Hepatocyte (in vitro differentiated cells): ENCODE measurements at regions not wholly inside any gene's neighbourhood (a gene's known extent, or its start where the extent isn't known, plus 50 kb on each side); places are given as distances from the start of the nearest gene placed in this dataset.

Source experiments
- DNase-seq: peaks from one replicate; pipeline ENCODE4 v3.0.0-alpha.2; 2016; ENCODE audit warnings: low spot score
- H2AFZ ChIP-seq: fragments of 200-600 bp; sonication (generic); 2 replicates; pipeline ENCODE4 v1.6.0; 2016; ENCODE audit warnings: antibody characterized with exemption, mild to moderate bottlenecking
- H3K27ac ChIP-seq: fragments of 200-600 bp; sonication (generic); 2 replicates; pipeline ENCODE4 v1.5.1; 2016; ENCODE audit warnings: mild to moderate bottlenecking
- H3K27me3 ChIP-seq: fragments of 200-600 bp; sonication (generic); 2 replicates; pipeline ENCODE4 v1.6.1; 2016
- H3K36me3 ChIP-seq: fragments of 200-600 bp; sonication (generic); replicated peaks from 2 replicates; pipeline ENCODE4 v1.5.1; 2016; ENCODE audit warnings: low read depth; ENCODE audit not compliant: insufficient read depth
- H3K4me1 ChIP-seq: fragments of 200-600 bp; sonication (generic); 2 replicates; pipeline ENCODE4 v1.5.1; 2016; ENCODE audit warnings: mild to moderate bottlenecking, moderate library complexity; ENCODE audit not compliant: insufficient read depth
- H3K4me2 ChIP-seq: fragments of 200-600 bp; sonication (generic); 2 replicates; pipeline ENCODE4 v1.6.0; 2016
- H3K4me3 ChIP-seq: fragments of 200-600 bp; sonication (generic); 2 replicates; pipeline ENCODE4 v1.5.1; 2016; ENCODE audit warnings: mild to moderate bottlenecking
- H3K79me2 ChIP-seq: fragments of 200-600 bp; sonication (generic); 2 replicates; pipeline ENCODE4 v1.6.0; 2017; ENCODE audit warnings: mild to moderate bottlenecking
- H3K9me2 ChIP-seq: fragments of 200-600 bp; sonication (generic); replicated peaks from 2 replicates; pipeline ENCODE4 v1.6.0; 2017; ENCODE audit warnings: mild to moderate bottlenecking; ENCODE audit not compliant: insufficient read depth
- H3K9me3 ChIP-seq: fragments of 200-600 bp; sonication (generic); 2 replicates; pipeline ENCODE4 v1.5.1; 2016; ENCODE audit warnings: low read depth, mild to moderate bottlenecking
- H4K20me1 ChIP-seq: fragments of 200-600 bp; sonication (generic); 2 replicates; pipeline ENCODE4 v1.6.0; 2016; ENCODE audit warnings: mild to moderate bottlenecking; ENCODE audit not compliant: insufficient read depth, poor library complexity, severe bottlenecking
- EZH2 ChIP-seq: fragments of 200-600 bp; sonication (generic); IDR thresholded peaks from 2 replicates; pipeline ENCODE4 v1.6.1; 2016; ENCODE audit warnings: antibody characterized with exemption, mild to moderate bottlenecking, borderline replicate concordance
- EZH2phosphoT487 ChIP-seq: fragments of 200-600 bp; sonication (generic); IDR thresholded peaks from one replicate; pipeline ENCODE4 v1.6.1; 2018; ENCODE audit warnings: antibody characterized with exemption, mild to moderate bottlenecking, low read depth, moderate library complexity; ENCODE audit not compliant: unreplicated experiment, severe bottlenecking
- WGBS: methylation state at CpG from one replicate; pipeline ENCODE4 v1.1.6; 2016; ENCODE audit warnings: low lambda C conversion rate; ENCODE audit errors: missing lambda C conversion rate; 5-methylcytosine and 5-hydroxymethylcytosine counted together
- TF ChIP-seq, protein P1 (sequence below): fragments of 200-600 bp; sonication (generic); IDR thresholded peaks from 2 replicates; pipeline ENCODE4 v1.5.1; 2016; ENCODE audit warnings: antibody characterized with exemption, mild to moderate bottlenecking; ENCODE audit not compliant: poor library complexity

GRCh38 chr15:36356466-36356865 is 223.0 kb upstream of the CDIN1 start:
- Histone ChIP-seq H3K4me3 (no peak overlapping the region), H3K9me3 (no peaks in the 10 kb centered on the region), H3K36me3 (no peaks in the 10 kb centered on the region), H3K27me3 (no peaks in the 10 kb centered on the region), H3K79me2 (no peaks in the 10 kb centered on the region), H3K9me2 (no peaks in the 10 kb centered on the region), H4K20me1 (no peaks in the 10 kb centered on the region), H3K4me2 (peak overlapping the region; percentile 1), H2AFZ (no peak overlapping the region), H3K4me1 (no peaks in the 10 kb centered on the region), H3K27ac (no peak overlapping the region)
- 35% methylated on average over 4 of the region's 4 CpGs for WGBS
- DNase-seq = no peak
- no peak for TF ChIP-seq EZH2phosphoT487
- TF ChIP-seq EZH2 = no peak
- TF ChIP-seq, protein P1, sequence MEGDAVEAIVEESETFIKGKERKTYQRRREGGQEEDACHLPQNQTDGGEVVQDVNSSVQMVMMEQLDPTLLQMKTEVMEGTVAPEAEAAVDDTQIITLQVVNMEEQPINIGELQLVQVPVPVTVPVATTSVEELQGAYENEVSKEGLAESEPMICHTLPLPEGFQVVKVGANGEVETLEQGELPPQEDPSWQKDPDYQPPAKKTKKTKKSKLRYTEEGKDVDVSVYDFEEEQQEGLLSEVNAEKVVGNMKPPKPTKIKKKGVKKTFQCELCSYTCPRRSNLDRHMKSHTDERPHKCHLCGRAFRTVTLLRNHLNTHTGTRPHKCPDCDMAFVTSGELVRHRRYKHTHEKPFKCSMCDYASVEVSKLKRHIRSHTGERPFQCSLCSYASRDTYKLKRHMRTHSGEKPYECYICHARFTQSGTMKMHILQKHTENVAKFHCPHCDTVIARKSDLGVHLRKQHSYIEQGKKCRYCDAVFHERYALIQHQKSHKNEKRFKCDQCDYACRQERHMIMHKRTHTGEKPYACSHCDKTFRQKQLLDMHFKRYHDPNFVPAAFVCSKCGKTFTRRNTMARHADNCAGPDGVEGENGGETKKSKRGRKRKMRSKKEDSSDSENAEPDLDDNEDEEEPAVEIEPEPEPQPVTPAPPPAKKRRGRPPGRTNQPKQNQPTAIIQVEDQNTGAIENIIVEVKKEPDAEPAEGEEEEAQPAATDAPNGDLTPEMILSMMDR = no peak

DNA sequence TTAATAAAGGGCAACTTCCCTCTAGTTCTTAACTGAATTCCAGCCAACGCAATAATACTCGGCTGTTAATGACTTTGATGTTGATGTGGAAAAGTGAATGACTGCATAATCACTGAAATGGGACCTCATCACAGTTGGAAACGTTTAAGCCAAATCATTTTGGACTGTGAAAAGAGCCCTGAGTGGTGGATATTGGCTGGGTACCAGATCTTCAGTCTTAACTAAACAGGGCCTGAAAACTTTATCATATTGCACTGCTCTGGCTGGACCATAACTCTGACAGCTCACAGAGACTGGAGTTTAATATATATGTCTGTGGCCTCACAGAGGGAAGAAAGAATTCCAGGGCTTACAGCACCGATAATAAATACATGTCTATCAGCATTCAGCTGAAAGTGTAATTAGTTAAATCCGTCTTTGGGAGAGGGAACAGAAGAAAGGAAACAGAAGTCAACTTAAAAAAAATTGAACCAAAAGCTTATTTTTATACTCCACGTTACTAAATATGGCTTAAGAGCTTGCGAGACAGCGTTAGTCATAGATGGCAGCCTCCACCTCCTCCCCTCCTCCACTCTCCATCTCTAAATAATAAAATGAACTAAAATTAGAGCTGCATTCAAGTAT is 222.3 kb upstream of the CDIN1 start:
- TF ChIP-seq EZH2phosphoT487 (no peak), EZH2 (no peak)
- TF ChIP-seq, protein P1 = no peak
- Histone ChIP-seq H3K4me3 (no peak overlapping the region), H3K4me2 (peak overlapping the region; percentile 1), H3K79me2 (no peaks in the 10 kb centered on the region), H3K9me3 (no peaks in the 10 kb centered on the region), H3K4me1 (no peaks in the 10 kb centered on the region), H3K27me3 (no peaks in the 10 kb centered on the region), H2AFZ (no peak overlapping the region), H3K27ac (peak overlapping the region; percentile 38), H3K9me2 (no peaks in the 10 kb centered on the region), H4K20me1 (no peaks in the 10 kb centered on the region), H3K36me3 (no peaks in the 10 kb centered on the region)
- peak; percentile 33 for DNase-seq
- 41% methylated on average over 8 of the region's 8 CpGs for WGBS

- no peaks in the 10 kb centered on the region for H3K9me2 ChIP-seq
- no peaks in the 10 kb centered on the region for H3K27me3 ChIP-seq
- TF ChIP-seq EZH2phosphoT487 (no peak), EZH2 (no peak)
- TF ChIP-seq, protein P1 = no peak
- no peaks in the 10 kb centered on the region for H4K20me1 ChIP-seq
- no peaks in the 10 kb centered on the region for H3K36me3 ChIP-seq
- H3K4me3 ChIP-seq = no peak overlapping the region
- no peak overlapping the region for H2AFZ ChIP-seq
- H3K9me3 ChIP-seq = no peaks in the 10 kb centered on the region
- H3K4me1 ChIP-seq = no peaks in the 10 kb centered on the region
- no peaks in the 10 kb centered on the region for H3K79me2 ChIP-seq
- no peak overlapping the region for H3K4me2 ChIP-seq
- 29% methylated on average over 2 of the region's 2 CpGs for WGBS
- no peak for DNase-seq
- peak overlapping the region; percentile 38 for H3K27ac ChIP-seq
Observed at GRCh38 chr15:36358094-36358493, 221.3 kb upstream of the CDIN1 start.
